ENCODE measurements at regions not wholly inside any gene's neighbourhood (a gene's known extent, or its start where the extent isn't known, plus 50 kb on each side); places are given as distances from the start of the nearest gene placed in this dataset.

GRCh38 chr16:47956916-47957315 lies 198.9 kb downstream of the ABCC12 start:
- TF ChIP-seq RFX1 (IDR thresholded peaks at IDR 0.05) (no peak), ZNF598 (CRISPR knock-in tag; IDR thresholded peaks at IDR 0.05; ENCODE audit: borderline replicate concordance) (no peak)
